Stimulated activated naive CD8-positive, alpha-beta T cell treated with anti-CD3 and anti-CD28 coated beads, Interleukin-15, Interleukin-2, amounts not matched to agents 100 ng/mL and 50 ng/mL, for 24 hours (primary cell): ENCODE measurements at regions not wholly inside any gene's neighbourhood (a gene's known extent, or its start where the extent isn't known, plus 50 kb on each side); places are given as distances from the start of the nearest gene placed in this dataset.
"Not testable (repeated sequence)": the region's sequence is repeated elsewhere in the genome, so short reads cannot be mapped to it uniquely, and the experiment has no call there.

ENCODE experiments used
- H3K27ac Mint-ChIP-seq: one replicate; pipeline ENCODE4 v1.8.0; 2021; ENCODE audit warnings: mild to moderate bottlenecking, mixed read lengths
- H3K27me3 Mint-ChIP-seq: one replicate; pipeline ENCODE4 v1.8.0; 2021; ENCODE audit warnings: mixed read lengths
- H3K36me3 Mint-ChIP-seq: one replicate; pipeline ENCODE4 v1.8.0; 2021; ENCODE audit warnings: low read depth, mixed read lengths
- H3K4me1 Mint-ChIP-seq: one replicate; pipeline ENCODE4 v1.8.0; 2021; ENCODE audit warnings: low read depth, mixed read lengths
- H3K4me3 Mint-ChIP-seq: one replicate; pipeline ENCODE4 v1.8.0; 2021; ENCODE audit warnings: mild to moderate bottlenecking, mixed read lengths
- H3K9me3 Mint-ChIP-seq: one replicate; pipeline ENCODE4 v1.8.0; 2021; ENCODE audit warnings: mixed read lengths

- H3K4me1 Mint-ChIP-seq, H3K27me3 Mint-ChIP-seq, H3K27ac Mint-ChIP-seq, H3K4me3 Mint-ChIP-seq: not testable (repeated sequence)
- peaks cover 31% of the 10 kb centered on the region for H3K36me3 Mint-ChIP-seq
- H3K9me3 Mint-ChIP-seq: peaks cover 25% of the 10 kb centered on the region
Observed at GRCh38 chr20:30405061-30405460, 852.4 kb upstream of the DEFB115 start.

- H3K27me3 Mint-ChIP-seq, H3K4me3 Mint-ChIP-seq, H3K27ac Mint-ChIP-seq, H3K4me1 Mint-ChIP-seq: not testable (repeated sequence)
- Mint-ChIP-seq H3K36me3 (peaks cover 26% of the 10 kb centered on the region), H3K9me3 (peaks cover 22% of the 10 kb centered on the region)
Observed at GRCh38 chr20:30405585-30405984, 851.9 kb upstream of the DEFB115 start.

- H3K36me3 Mint-ChIP-seq: peaks cover 18% of the 10 kb centered on the region
- H3K4me1 Mint-ChIP-seq, H3K27me3 Mint-ChIP-seq, H3K27ac Mint-ChIP-seq, H3K4me3 Mint-ChIP-seq: not testable (repeated sequence)
- peaks cover 19% of the 10 kb centered on the region for H3K9me3 Mint-ChIP-seq
Observed at GRCh38 chr20:30406370-30406769, 851.1 kb upstream of the DEFB115 start.

GRCh38 chr20:30412972-30413371, 844.5 kb upstream of the DEFB115 start:
- H3K4me1 Mint-ChIP-seq: no peaks in the 10 kb centered on the region
- H3K27me3 Mint-ChIP-seq: no peaks in the 10 kb centered on the region
- no peak overlapping the region for H3K27ac Mint-ChIP-seq
- peaks cover 39% of the 10 kb centered on the region for H3K9me3 Mint-ChIP-seq
- no peak overlapping the region for H3K4me3 Mint-ChIP-seq
- H3K36me3 Mint-ChIP-seq: peaks cover 13% of the 10 kb centered on the region

GRCh38 chr20:30417387-30417786, 840.1 kb upstream of the DEFB115 start:
- not testable (repeated sequence) for H3K4me1 Mint-ChIP-seq, H3K27ac Mint-ChIP-seq, H3K27me3 Mint-ChIP-seq, H3K4me3 Mint-ChIP-seq
- H3K36me3 Mint-ChIP-seq: peaks cover 15% of the 10 kb centered on the region
- H3K9me3 Mint-ChIP-seq: peaks cover 23% of the 10 kb centered on the region

- Mint-ChIP-seq H3K36me3 (peaks cover 15% of the 10 kb centered on the region), H3K9me3 (peaks cover 20% of the 10 kb centered on the region)
- H3K4me1 Mint-ChIP-seq, H3K4me3 Mint-ChIP-seq, H3K27me3 Mint-ChIP-seq, H3K27ac Mint-ChIP-seq: not testable (repeated sequence)
Observed at GRCh38 chr20:30418378-30418777, 839.1 kb upstream of the DEFB115 start.

GRCh38 chr20:30419466-30419865, 838.0 kb upstream of the DEFB115 start:
- H3K27ac Mint-ChIP-seq: no peak overlapping the region
- H3K4me1 Mint-ChIP-seq: no peaks in the 10 kb centered on the region
- H3K4me3 Mint-ChIP-seq: no peak overlapping the region
- peaks cover 20% of the 10 kb centered on the region for H3K9me3 Mint-ChIP-seq
- H3K36me3 Mint-ChIP-seq: peaks cover 15% of the 10 kb centered on the region
- H3K27me3 Mint-ChIP-seq: no peaks in the 10 kb centered on the region

GRCh38 chr20:30419871-30420420, 837.5 kb upstream of the DEFB115 start:
- H3K4me3 Mint-ChIP-seq: not testable (repeated sequence)

More at GRCh38 chr20:30419871-30420420, 837.5 kb upstream of the DEFB115 start:
- not testable (repeated sequence) for H3K27me3 Mint-ChIP-seq, H3K27ac Mint-ChIP-seq, H3K4me1 Mint-ChIP-seq
- Mint-ChIP-seq H3K36me3 (peaks cover 15% of the 10 kb centered on the region), H3K9me3 (peaks cover 20% of the 10 kb centered on the region)
